ENCODE measurements at regions not wholly inside any gene's neighbourhood (a gene's known extent, or its start where the extent isn't known, plus 50 kb on each side); places are given as distances from the start of the nearest gene placed in this dataset.

DNA sequence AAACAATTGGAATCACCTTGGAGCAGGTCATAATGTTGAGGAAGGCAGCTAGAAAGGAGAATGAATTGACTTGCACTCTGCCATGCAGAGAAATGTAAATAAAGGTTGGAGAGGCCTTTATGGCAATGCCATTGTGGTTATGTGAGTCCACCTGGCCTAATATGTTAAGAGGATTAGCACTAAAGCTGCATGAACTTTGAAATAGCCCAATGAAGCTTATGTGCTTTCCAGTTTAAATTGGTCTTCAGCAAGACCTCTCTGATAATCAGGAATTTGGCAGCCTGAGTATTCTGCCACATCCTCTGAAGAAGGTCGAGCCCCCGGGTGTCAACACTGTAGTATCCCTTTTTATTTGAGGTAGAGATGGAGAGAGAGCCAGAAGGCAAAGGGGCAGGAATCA, 464.9 kb downstream of the CDH2 start:
- Histone ChIP-seq H3K27ac (no peak overlapping the region), H3K27me3 (no peaks in the 10 kb centered on the region), H3K9me3 (peaks cover 0 to 16% (median 0%) of the 10 kb centered on the region in 3 donors), H3K36me3 (no peaks in the 10 kb centered on the region), H3K4me1 (no peaks in the 10 kb centered on the region), H3K4me3 (no peak overlapping the region)
- TF ChIP-seq EP300 (IDR thresholded peaks at IDR 0.05): no peak
- no peak for TF ChIP-seq POLR2A (IDR thresholded peaks at IDR 0.05)
- TF ChIP-seq POLR2AphosphoS5 (IDR thresholded peaks at IDR 0.05): no peak
- TF ChIP-seq, protein P1, sequence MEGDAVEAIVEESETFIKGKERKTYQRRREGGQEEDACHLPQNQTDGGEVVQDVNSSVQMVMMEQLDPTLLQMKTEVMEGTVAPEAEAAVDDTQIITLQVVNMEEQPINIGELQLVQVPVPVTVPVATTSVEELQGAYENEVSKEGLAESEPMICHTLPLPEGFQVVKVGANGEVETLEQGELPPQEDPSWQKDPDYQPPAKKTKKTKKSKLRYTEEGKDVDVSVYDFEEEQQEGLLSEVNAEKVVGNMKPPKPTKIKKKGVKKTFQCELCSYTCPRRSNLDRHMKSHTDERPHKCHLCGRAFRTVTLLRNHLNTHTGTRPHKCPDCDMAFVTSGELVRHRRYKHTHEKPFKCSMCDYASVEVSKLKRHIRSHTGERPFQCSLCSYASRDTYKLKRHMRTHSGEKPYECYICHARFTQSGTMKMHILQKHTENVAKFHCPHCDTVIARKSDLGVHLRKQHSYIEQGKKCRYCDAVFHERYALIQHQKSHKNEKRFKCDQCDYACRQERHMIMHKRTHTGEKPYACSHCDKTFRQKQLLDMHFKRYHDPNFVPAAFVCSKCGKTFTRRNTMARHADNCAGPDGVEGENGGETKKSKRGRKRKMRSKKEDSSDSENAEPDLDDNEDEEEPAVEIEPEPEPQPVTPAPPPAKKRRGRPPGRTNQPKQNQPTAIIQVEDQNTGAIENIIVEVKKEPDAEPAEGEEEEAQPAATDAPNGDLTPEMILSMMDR (IDR thresholded peaks at IDR 0.05): no peak
- 51 to 80% methylated on average over 2 of the region's 2 CpGs for WGBS, 2 donors (ENCODE audit: low coverage in 1 of 2)
- ATAC-seq: no peak

GRCh38 chr18:27711382-27711781, 465.5 kb downstream of the CDH2 start:
- TF ChIP-seq POLR2A (IDR thresholded peaks at IDR 0.05): no peak
- TF ChIP-seq, protein P1 (IDR thresholded peaks at IDR 0.05): no peak
- TF ChIP-seq POLR2AphosphoS5 (IDR thresholded peaks at IDR 0.05): no peak
- no peak for TF ChIP-seq EP300 (IDR thresholded peaks at IDR 0.05)
- H3K9me3 ChIP-seq: peaks cover 0 to 16% (median 0%) of the 10 kb centered on the region in 3 donors
- no peak for ATAC-seq
- H3K36me3 ChIP-seq: no peaks in the 10 kb centered on the region
- no peaks in the 10 kb centered on the region for H3K27me3 ChIP-seq
- H3K4me3 ChIP-seq: no peak overlapping the region
- H3K27ac ChIP-seq: no peak overlapping the region
- no peaks in the 10 kb centered on the region for H3K4me1 ChIP-seq

GRCh38 chr18:27709344-27709743, 467.6 kb downstream of the CDH2 start:
- Histone ChIP-seq H3K4me1 (no peaks in the 10 kb centered on the region), H3K27ac (no peak overlapping the region), H3K4me3 (no peak overlapping the region), H3K27me3 (no peaks in the 10 kb centered on the region), H3K9me3 (peaks cover 0 to 16% (median 0%) of the 10 kb centered on the region in 3 donors), H3K36me3 (no peaks in the 10 kb centered on the region)
- TF ChIP-seq POLR2A (IDR thresholded peaks at IDR 0.05) (no peak), POLR2AphosphoS5 (IDR thresholded peaks at IDR 0.05) (no peak), EP300 (IDR thresholded peaks at IDR 0.05) (no peak)
- TF ChIP-seq, protein P1 (IDR thresholded peaks at IDR 0.05): no peak
- no peak for ATAC-seq
- WGBS, 2 donors (ENCODE audit: low coverage in 1 of 2): 67 to 83% methylated on average over 1 of the region's 1 CpG

DNA sequence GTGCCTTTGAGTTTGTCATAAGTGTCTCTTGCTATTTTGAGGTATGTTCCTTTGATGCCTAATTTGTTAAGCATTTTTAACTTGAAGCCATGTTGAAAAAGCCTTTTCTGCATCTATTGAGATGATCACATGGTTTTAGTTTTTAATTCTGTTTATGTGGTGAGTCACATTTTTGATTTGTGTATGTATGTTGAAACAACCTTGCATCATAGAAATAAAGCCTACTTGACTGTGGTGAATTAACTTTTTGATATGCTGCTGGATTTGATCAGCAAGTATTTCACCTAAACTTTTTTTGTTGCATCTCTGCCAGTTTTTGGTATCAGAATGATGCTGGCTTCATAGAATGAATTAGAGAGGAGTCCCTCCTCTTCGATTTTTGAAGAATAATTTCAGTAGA, 469.7 kb downstream of the CDH2 start:
- no peak for ATAC-seq
- no peaks in the 10 kb centered on the region for H3K36me3 ChIP-seq
- 63 to 100% methylated on average over 1 of the region's 1 CpG for WGBS, 2 donors (ENCODE audit: low coverage in 1 of 2)
- H3K27ac ChIP-seq: no peak overlapping the region
- H3K4me1 ChIP-seq: no peaks in the 10 kb centered on the region
- TF ChIP-seq POLR2AphosphoS5 (IDR thresholded peaks at IDR 0.05) (no peak), POLR2A (IDR thresholded peaks at IDR 0.05) (no peak), EP300 (IDR thresholded peaks at IDR 0.05) (no peak)
- TF ChIP-seq, protein P1 (IDR thresholded peaks at IDR 0.05): no peak
- H3K9me3 ChIP-seq: peaks cover 0 to 16% (median 0%) of the 10 kb centered on the region in 3 donors
- no peaks in the 10 kb centered on the region for H3K27me3 ChIP-seq
- no peak overlapping the region for H3K4me3 ChIP-seq

DNA sequence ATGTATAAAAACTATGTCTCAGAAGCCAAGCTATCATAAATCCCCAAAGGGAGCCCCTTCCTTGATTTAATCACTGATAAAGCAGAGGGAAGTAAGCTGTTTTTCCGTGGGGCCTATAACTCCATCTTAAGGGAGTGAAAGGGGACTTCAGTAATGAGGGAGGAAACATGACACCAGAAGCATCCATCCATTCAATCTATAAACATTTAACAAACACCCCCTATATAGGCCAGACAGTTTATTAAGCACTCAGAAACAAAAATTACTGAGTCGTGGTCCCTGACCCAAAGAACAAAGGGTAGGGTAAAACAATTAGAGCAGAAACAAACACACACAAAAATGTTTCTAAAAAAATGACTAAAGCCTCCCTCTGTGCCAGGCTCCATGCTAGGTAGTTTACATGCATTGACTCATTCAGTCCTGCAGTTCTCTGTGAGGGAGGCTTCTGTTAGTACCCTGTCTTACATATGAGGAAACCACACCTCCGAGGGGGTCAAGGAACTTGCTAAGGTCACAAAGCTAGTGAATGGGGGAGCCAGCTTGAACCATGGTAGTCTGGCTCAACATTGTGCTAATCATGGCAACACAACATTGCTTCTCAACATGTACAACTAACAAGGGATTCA, 472.1 kb downstream of the CDH2 start:
- 50 to 56% methylated on average over 1 to 3 of the region's 3 CpGs for WGBS, 2 donors (ENCODE audit: low coverage in 1 of 2)
- H3K36me3 ChIP-seq: no peaks in the 10 kb centered on the region
- TF ChIP-seq, protein P1 (IDR thresholded peaks at IDR 0.05): no peak
- no peak for TF ChIP-seq POLR2AphosphoS5 (IDR thresholded peaks at IDR 0.05)
- H3K27me3 ChIP-seq: no peaks in the 10 kb centered on the region
- H3K9me3 ChIP-seq: peaks cover 0 to 16% (median 0%) of the 10 kb centered on the region in 3 donors
- no peak overlapping the region for H3K27ac ChIP-seq
- no peaks in the 10 kb centered on the region for H3K4me1 ChIP-seq
- ATAC-seq: no peak
- H3K4me3 ChIP-seq: no peak overlapping the region
